GM18499 (cell line): ENCODE measurements at regions not wholly inside any gene's neighbourhood (a gene's known extent, or its start where the extent isn't known, plus 50 kb on each side); places are given as distances from the start of the nearest gene placed in this dataset.

ENCODE experiments used
- ATAC-seq: cut with Tn5 transposase; IDR thresholded peaks from one replicate; pipeline ENCODE4 v1.9.1; 2021; ENCODE audit warnings: moderate number of reproducible peaks; ENCODE audit not compliant: insufficient read depth, unreplicated experiment

DNA sequence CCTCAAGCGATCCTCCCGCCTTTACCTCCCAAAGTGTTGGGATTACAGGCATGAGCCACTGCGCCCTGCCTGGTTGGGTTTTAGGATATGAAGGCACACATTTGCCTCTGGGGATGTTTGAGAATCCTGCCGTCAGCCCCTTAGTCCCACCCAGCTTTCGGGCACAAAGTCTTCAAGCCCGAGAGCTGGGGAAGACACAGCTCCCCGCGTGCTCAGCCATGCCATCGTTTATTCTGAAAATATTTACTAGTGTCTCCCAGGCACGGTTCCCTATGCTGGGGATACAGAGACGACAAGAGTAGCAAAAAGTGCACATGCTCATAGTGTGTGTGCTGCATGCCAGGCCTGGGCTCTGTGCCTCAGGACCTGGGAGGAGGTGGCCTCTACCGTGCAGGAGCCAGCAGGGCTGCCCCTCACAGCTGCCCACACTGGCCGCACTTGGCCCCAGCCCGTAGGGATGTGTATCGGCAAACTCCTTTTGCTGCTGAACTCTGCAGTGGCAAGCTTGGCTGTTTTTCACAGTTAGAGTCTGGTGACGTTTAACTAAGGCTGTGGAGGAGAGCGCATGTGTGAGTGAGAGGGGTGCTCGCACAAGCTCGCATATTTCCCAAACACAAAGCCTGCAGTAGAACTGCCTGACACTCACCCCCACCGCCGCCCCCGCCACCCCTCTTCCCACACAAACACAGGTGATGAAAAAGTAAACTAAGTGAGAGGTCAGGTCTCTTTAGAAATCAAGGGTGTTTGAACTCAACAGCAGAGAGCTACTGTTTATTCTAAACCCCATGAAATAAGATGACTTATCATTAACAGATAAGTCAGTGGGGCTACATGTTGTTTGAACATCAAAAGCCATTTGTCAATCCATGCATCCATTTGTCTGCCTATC, 266.4 kb downstream of the MRTFB start:
- no peak for ATAC-seq

- ATAC-seq = no peak
Measured at GRCh38 chr16:14335297-14335696, 264.2 kb downstream of the MRTFB start.

- ATAC-seq = no peak
Measured at GRCh38 chr16:14334366-14335080, 263.4 kb downstream of the MRTFB start.

- ATAC-seq = no peak
Measured at GRCh38 chr16:14333361-14333760, 262.2 kb downstream of the MRTFB start.

- ATAC-seq = no peak
Measured at GRCh38 chr16:14331020-14331419, 259.9 kb downstream of the MRTFB start.

DNA sequence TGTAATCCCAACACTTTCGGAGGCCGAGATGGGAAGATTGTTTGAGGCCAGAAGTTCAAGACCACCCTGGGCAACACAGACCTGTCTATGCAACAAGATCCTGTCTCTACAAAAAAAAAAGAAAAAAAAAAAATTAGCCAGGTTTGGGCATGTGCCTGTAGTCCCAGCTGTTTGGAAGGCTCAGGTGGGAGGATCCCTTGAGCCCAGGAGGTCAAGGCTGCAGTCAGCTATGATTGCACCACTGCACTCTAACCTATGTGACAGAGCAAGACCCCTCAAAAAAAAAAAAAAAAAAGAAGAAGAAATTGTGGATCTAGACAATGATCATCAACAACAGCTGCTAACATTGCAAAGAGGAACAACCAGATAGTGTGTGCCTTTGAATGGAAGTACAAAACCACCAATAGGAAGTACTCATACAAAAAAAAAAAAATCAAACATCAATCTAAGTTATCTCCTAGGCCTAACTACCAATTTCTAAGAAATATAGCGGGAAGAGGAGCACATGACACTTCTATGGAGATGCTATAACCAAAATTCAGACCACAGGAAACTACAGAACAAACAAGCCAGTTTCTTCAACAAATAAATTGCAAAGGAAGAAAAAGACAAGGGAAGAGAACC, 258.7 kb downstream of the MRTFB start:
- no peak for ATAC-seq

DNA sequence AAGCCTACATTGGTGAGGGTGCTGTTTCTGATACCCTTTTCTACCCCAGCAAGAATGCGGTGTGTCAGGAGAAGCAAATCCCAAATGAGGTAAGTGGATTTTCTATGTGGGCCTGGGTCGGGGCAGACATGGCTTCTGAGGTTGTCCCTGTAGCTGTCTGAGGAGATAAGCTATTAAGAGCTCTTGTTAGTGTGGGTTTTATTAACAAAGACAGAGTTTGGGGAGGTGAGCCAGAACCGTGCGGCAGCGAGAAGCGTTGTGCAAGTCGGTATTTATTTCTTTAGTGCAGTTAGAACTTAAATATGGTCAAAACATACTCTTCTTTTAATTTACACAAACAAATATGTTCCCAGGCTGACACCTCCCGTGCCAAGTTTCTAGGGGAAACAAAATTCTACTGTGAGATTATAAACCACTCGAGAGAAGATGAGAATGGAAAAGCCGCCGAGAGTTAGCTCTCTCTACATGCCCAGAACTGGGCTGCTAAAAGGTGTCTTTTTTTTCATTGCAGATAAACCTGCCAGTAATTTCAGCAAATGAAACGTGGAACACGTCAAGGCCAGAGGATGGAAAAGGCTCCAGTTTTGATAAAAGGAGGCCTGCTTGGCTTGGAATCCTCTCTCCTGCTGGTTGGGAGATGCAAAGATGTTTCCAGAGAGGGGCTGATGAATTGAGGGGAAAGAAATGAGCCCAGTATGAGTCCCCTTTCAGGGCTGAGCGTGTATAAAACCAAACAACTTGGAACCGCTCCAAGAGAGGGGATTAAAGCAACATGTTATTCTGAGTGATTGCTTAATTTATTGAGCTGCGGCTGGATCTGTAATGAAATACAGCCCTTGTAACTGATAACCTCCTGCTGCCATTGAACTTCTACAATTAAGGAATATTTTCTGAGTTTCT, 254.6 kb downstream of the MRTFB start:
- no peak for ATAC-seq

DNA sequence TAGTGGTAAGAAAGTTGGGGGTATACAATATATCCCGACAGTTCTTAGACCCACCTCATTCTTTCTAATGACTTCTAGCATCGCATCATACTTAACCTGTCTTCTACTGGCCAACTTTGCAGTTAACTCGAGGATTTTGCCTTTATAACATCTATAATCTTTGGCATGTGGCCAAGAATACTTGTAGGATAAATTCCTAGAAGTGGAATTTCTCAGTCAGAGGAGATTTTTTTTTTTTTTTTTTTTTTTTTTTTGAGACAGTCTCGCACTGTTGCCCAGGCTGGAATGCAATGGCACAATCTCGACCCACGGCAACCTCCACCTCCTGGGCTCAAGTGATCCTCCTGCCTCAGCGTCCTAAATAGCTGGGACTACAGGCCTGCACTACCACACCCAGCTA, 253.5 kb downstream of the MRTFB start:
- no peak for ATAC-seq

GRCh38 chr16:14322186-14322585, 251.1 kb downstream of the MRTFB start:
- no peak for ATAC-seq

DNA sequence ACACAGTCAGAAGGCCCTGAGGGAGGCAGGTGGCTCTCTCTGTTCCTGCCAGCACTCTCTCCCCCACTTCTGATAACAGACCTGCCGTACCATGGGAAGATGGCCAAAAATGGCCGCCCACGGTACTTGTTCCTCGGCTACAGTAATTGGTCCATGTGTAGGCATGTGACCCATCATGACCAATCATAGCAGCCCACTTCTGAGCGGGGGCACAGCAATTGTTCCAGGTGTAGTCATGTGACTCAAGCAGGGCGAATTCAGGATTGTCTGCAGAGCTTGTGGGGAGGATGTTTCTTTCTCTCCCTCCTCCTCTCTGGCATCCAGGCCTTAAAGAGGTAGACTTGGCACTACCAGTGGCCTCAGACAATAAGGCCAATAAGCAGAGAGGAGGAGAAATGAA, 250.4 kb downstream of the MRTFB start:
- no peak for ATAC-seq

DNA sequence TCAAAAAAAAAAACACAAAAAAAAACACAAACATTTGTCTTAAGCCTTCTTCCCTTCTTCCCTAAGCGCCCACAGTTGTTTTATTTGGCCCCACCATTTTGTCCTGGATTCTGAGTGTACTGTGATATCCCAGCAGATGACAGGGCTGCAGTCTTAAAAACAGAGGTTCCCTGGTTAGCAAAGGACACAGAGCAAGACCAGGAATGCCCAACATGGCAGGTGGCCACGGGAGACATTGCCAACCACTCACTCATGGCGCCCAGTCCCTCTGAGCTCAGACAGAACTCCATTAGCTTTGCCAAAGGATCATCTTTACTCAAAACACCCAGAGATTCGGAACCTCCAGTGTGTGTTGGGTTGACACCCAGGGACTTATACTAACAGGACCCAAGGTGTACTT, 249.3 kb downstream of the MRTFB start:
- ATAC-seq = no peak
